ENCODE measurements at regions not wholly inside any gene's neighbourhood (a gene's known extent, or its start where the extent isn't known, plus 50 kb on each side); places are given as distances from the start of the nearest gene placed in this dataset.

DNA sequence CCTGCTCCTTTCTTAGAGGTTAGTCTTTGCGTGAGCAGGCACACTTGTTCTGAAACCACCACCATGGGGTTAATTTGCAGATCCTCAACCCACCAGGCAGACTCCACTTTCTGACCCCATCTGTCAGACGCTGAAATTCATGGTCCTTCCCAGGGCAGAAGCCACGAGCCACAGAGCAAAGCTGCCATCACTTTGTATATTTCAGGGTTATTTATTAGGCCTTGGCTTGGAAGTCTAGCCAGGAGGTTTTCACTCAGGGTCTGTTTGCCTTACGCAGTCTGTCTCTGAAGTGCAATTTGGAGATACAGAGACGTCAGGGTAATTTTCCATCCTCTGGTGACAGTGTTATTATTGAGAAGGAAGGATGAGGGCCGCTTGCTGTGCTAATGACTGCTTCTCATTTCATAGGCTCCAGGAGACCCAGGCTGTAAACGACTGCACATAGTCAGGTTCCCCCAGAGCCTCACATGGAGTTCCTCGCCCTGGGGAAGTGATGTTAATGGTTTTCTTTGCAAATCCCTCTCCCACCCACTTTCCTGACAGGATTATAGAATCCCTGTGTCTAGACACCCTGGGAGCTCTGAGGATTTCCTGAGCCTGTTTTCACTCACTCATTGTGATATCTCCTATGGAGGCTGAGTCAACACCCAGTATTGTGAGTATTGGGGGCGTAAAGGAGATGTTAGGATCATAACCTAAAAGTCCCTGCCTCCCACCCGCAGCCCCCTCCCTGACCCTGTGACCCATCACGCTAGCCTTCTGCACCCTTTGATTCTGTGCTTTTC lies 269.0 kb downstream of the ABCC12 start:
- TF ChIP-seq, protein P1, sequence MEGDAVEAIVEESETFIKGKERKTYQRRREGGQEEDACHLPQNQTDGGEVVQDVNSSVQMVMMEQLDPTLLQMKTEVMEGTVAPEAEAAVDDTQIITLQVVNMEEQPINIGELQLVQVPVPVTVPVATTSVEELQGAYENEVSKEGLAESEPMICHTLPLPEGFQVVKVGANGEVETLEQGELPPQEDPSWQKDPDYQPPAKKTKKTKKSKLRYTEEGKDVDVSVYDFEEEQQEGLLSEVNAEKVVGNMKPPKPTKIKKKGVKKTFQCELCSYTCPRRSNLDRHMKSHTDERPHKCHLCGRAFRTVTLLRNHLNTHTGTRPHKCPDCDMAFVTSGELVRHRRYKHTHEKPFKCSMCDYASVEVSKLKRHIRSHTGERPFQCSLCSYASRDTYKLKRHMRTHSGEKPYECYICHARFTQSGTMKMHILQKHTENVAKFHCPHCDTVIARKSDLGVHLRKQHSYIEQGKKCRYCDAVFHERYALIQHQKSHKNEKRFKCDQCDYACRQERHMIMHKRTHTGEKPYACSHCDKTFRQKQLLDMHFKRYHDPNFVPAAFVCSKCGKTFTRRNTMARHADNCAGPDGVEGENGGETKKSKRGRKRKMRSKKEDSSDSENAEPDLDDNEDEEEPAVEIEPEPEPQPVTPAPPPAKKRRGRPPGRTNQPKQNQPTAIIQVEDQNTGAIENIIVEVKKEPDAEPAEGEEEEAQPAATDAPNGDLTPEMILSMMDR (conservative IDR thresholded peaks at IDR 0.05; ENCODE audit: low read length): no peak
- no peak for DNase-seq (ENCODE audit: low read depth)
- H3K4me3 ChIP-seq (ENCODE audit: low read length): no peak overlapping the region

DNA sequence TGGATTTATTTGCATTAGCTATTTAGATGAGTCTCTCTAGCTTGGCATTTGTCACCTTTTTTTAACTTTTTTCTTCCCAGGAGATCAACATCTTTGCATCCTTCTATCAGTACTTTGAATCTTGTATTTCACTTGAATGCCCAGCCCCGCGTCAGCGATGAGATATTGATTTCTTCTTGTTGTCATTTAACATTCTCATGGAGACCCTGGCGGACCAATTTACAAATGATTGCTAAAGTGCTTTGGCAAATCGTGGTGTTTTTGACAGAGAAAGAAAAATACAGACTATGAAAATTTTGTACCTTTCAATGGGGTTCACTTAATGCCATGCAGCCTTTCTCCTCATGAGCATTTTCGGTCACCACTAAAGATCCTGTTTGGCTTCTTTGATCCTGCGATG lies 269.7 kb downstream of the ABCC12 start:
- TF ChIP-seq, protein P1 (conservative IDR thresholded peaks at IDR 0.05; ENCODE audit: low read length): no peak
- no peak for DNase-seq (ENCODE audit: low read depth)
- no peak overlapping the region for H3K4me3 ChIP-seq (ENCODE audit: low read length)

DNA sequence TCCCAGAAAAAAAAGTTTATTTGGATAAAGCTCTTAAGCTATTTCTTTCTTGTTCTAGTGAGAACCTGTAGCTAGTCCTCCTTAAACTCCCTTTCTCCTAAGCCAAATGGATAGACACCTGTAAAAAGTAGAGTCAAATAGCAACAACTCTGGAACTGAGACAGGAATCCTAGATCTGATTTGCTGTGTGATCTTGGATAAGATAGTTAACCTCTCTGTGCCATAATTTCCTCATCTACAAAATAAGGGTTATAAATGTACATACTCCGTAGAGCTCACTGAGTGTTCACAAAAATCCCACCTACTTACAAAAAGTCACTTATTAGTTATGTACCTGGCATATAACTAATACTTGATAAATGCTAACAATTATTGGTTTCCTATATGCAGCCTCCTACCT lies 270.3 kb downstream of the ABCC12 start:
- H3K4me3 ChIP-seq (ENCODE audit: low read length): no peak overlapping the region
- no peak for DNase-seq (ENCODE audit: low read depth)
- TF ChIP-seq, protein P1 (conservative IDR thresholded peaks at IDR 0.05; ENCODE audit: low read length): no peak

DNA sequence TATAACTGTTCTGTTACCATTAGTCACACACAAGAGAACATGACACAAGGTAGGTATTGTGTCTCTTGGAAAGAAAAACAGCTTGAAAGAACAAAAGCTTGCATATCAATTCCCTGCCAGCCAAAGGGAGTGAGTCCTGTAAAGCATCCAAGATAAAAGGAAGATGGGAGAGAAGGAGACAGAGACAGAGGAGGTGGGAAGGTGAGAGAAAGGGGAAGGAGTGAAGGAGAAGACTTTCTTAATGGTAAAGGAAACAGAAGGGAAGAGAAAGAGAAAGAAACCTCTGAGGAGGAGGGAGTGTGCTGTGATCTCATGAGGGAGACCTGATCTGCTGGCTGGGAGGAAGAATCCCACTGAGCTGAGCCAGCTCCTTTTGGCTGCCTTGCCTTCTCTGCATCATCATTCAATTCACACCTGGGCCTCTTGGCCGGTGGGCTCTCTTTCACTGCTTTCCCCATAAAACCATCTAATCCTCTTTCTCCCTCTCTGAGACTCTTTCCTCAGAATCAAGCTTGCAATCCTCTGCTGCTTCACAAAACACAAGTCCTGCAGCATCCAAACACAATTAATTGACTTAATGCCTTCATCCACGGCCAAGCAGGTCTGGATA lies 271.6 kb downstream of the ABCC12 start:
- TF ChIP-seq, protein P1 (conservative IDR thresholded peaks at IDR 0.05; ENCODE audit: low read length): no peak
- H3K4me3 ChIP-seq (ENCODE audit: low read length): no peak overlapping the region
- DNase-seq (ENCODE audit: low read depth): no peak

DNA sequence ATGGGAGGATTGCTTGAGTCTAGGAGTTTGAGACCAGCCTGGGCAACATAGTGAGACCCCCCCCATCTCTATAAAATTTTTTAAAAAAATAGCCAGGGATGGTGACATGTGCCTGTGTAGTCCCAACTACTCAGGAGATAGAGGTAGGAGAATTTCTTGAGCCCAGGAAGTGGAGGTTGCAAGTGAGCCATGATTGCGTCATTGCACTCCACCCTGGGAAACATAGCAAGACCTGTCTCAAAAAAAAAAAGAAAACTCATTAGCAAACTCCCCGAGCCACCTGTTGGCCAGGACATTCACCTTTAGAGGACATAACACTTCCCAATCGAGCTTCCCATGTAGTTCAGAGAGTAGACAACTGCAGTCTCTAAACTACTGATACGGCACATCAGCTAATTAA lies 274.2 kb downstream of the ABCC12 start:
- H3K4me3 ChIP-seq (ENCODE audit: low read length): no peak overlapping the region
- TF ChIP-seq, protein P1 (conservative IDR thresholded peaks at IDR 0.05; ENCODE audit: low read length): no peak
- no peak for DNase-seq (ENCODE audit: low read depth)

DNA sequence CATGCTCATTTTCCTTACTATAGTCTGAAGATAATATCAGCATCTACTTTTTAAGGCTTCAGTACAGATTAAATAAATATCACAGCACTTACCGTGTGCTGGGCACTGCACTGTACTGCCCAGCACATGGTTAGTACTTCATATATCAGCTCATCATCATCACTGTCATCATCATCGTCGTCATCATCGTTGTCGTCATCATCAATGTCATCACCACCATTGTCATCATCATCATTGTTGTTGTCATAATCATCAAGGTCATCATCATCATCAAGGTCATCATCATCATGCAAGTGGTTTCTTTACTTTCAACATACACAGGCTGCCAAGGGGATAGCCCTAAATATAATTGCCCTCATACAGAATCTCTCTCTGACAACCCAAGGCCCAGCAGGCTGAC lies 275.1 kb downstream of the ABCC12 start:
- no peak for DNase-seq (ENCODE audit: low read depth)
- TF ChIP-seq, protein P1 (conservative IDR thresholded peaks at IDR 0.05; ENCODE audit: low read length): no peak
- no peak overlapping the region for H3K4me3 ChIP-seq (ENCODE audit: low read length)

DNA sequence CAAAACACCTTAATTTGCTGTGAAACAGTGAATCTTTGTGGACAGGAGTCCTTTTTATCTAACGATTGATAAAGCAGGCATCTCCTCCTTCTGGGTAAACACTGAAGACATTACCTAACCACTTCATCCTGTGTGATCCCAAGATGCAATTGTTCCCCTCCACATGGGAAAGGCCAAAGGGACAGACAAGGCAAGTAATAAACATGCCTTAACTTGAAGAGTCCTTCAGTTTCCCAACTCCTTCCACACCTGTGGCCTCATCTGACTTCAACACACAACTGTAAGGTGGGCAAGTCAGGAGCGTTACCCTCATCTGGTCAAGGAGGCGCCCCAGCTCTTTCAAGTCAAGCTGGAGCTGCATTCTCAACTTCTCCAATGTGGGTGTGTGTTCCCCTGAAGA lies 278.6 kb downstream of the ABCC12 start:
- TF ChIP-seq, protein P1 (conservative IDR thresholded peaks at IDR 0.05; ENCODE audit: low read length): no peak
- DNase-seq (ENCODE audit: low read depth): no peak
- no peak overlapping the region for H3K4me3 ChIP-seq (ENCODE audit: low read length)

All from AG10803 (cell line).